Immature natural killer cell (primary cell): ENCODE measurements at regions not wholly inside any gene's neighbourhood (a gene's known extent, or its start where the extent isn't known, plus 50 kb on each side); places are given as distances from the start of the nearest gene placed in this dataset.

Source experiments
- DNase-seq, 3 donors: peaks; one replicate each; pipeline ENCODE4 v3.0.0; 2022; ENCODE audit warnings: mixed read lengths in 1 of 3
- H3K27ac Mint-ChIP-seq, 6 donors: one replicate each; pipeline ENCODE4 v1.8.0; 2020; ENCODE audit warnings: mixed read lengths in 6 of 6, mild to moderate bottlenecking in 5 of 6, inconsistent platforms in 4 of 6, moderate library complexity in 3 of 6
- H3K27me3 Mint-ChIP-seq, 3 donors: one replicate each; pipeline ENCODE4 v1.8.0; 2020 to 2021; ENCODE audit warnings: low read depth in 3 of 3, mild to moderate bottlenecking in 3 of 3, mixed read lengths in 3 of 3, moderate library complexity in 3 of 3, inconsistent platforms in 1 of 3
- H3K36me3 Mint-ChIP-seq, 3 donors: one replicate each; pipeline ENCODE4 v1.8.0; 2020; ENCODE audit warnings: mixed read lengths in 3 of 3, inconsistent platforms in 2 of 3, mild to moderate bottlenecking in 2 of 3
- H3K4me1 Mint-ChIP-seq, 2 donors: one replicate each; pipeline ENCODE4 v1.8.0; 2020; ENCODE audit warnings: inconsistent platforms in 2 of 2, mild to moderate bottlenecking in 2 of 2, mixed read lengths in 2 of 2, moderate library complexity in 1 of 2
- H3K4me3 Mint-ChIP-seq, 5 donors: one replicate each; pipeline ENCODE4 v1.8.0; 2020; ENCODE audit warnings: mild to moderate bottlenecking in 5 of 5, mixed read lengths in 5 of 5, inconsistent platforms in 3 of 5, moderate library complexity in 3 of 5
- H3K9me3 Mint-ChIP-seq, 6 donors: one replicate each; pipeline ENCODE4 v1.8.0; 2020; ENCODE audit warnings: mild to moderate bottlenecking in 6 of 6, mixed read lengths in 6 of 6, inconsistent platforms in 4 of 6, moderate library complexity in 3 of 6

DNA sequence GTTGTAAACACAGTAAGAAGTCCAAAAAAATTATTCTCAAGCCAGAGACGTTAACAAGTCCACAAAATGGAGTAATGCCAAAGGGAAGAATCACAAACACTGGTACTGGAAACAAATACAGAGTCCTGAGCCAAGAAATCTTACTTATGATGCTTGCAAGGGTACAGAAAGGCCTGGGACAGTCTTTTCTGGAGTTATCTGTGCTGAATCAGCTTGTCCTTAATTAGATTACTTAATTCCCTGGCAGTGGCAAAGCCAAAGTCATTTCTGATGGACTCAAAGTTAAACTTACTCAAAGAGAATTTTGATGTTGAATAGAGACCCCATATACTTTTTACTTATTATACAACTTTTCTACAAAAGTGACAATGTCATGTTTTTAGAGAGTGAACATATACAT lies 610.5 kb upstream of the ITGA1 start:
- no peaks in the 10 kb centered on the region for H3K27me3 Mint-ChIP-seq
- no peak overlapping the region for H3K27ac Mint-ChIP-seq
- DNase-seq: no peak
- no peaks in the 10 kb centered on the region for H3K4me1 Mint-ChIP-seq
- no peak overlapping the region for H3K4me3 Mint-ChIP-seq
- H3K9me3 Mint-ChIP-seq: peaks cover 0 to 20% (median 4%) of the 10 kb centered on the region in 6 donors
- no peaks in the 10 kb centered on the region for H3K36me3 Mint-ChIP-seq

DNA sequence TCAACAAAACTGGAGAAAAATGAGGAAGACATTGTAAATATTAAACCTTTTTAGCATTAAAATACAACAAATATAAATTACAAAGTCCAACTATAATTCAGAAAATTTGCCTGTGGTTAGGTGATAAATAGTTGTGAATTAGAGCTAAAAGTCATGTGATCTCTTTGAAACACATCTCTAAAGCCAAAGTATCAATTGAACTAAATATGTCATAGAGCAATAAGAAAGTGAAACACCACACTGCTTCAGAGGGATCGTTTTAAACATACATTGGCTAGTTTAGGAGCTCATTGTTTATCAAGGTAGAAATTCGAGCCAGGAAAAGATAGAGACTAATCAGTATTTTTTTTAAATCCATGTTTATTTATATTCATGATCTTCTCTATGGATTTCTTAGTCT lies 606.3 kb upstream of the ITGA1 start:
- H3K27ac Mint-ChIP-seq: no peak overlapping the region
- peaks cover 0 to 1% (median 0%) of the 10 kb centered on the region in 3 donors for H3K27me3 Mint-ChIP-seq
- no peak overlapping the region for H3K4me3 Mint-ChIP-seq
- no peaks in the 10 kb centered on the region for H3K4me1 Mint-ChIP-seq
- H3K9me3 Mint-ChIP-seq: peaks cover 0 to 29% (median 10%) of the 10 kb centered on the region in 6 donors
- H3K36me3 Mint-ChIP-seq: no peaks in the 10 kb centered on the region
- no peak for DNase-seq

DNA sequence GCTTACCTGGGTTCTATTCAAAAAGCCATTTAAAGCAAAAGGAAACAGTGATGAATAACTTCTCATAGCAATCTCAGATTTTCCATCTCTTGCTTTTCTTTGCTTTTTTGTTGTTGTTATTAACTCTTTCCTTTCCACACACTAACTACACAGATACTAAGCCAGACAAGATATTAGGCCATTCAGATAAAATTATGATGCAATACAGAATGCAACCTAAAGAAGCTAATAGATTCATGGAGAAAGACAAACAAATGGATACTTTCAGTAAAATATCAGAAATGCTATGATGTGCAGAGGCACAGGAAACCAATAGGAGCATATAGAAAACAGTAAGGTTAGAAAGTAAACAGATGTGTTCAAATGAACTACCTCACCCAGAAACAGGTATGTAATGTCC lies 597.0 kb upstream of the ITGA1 start:
- Mint-ChIP-seq H3K27me3 (no peaks in the 10 kb centered on the region), H3K4me3 (no peak overlapping the region), H3K36me3 (no peaks in the 10 kb centered on the region), H3K4me1 (no peaks in the 10 kb centered on the region), H3K9me3 (peaks cover 0 to 25% (median 12%) of the 10 kb centered on the region in 6 donors), H3K27ac (no peak overlapping the region)
- no peak for DNase-seq

DNA sequence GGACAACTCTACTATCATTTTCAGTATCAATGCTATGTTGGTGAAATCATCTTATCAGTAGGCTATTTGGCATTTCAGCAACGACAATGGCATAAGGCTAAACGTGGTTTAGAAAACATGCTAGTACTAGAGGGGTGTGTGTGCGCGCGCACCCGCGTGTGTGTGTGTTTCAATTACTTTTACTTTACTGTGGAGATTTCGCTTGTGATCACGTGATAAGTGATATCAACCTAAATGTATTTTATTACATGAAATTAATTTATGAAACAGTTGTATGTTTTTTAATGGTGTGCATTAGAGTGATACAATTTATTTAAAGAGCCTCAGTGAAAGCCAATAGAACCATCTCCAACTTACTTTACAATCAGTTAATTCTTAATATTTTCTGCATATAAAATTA lies 587.9 kb upstream of the ITGA1 start:
- peaks cover 0 to 3% (median 0%) of the 10 kb centered on the region in 3 donors for H3K27me3 Mint-ChIP-seq
- no peak overlapping the region for H3K4me3 Mint-ChIP-seq
- no peak overlapping the region for H3K27ac Mint-ChIP-seq
- peaks cover 0 to 6% of the 10 kb centered on the region in 2 donors for H3K4me1 Mint-ChIP-seq
- DNase-seq: no peak
- peaks cover 0 to 6% (median 5%) of the 10 kb centered on the region in 3 donors for H3K36me3 Mint-ChIP-seq
- H3K9me3 Mint-ChIP-seq: peaks cover 3 to 31% (median 14%) of the 10 kb centered on the region in 6 donors

DNA sequence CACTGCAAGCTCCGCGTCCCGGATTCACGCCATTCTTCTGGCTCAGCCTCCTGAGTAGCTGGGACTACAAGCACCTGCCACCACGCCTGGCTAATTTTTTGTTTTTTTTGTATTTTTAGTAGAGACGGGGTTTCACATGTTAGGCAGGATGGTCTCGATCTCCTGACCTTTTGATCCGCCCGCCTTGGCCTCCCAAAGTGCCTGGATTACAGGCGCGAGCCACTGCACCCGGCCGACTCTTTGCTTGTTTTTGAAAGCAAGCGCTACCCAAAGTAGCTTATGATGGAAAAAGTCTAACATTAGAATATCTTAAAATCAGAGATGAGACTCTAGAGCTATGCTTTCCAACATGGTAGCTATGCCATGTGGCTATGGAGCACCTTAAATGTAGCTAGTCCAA lies 585.5 kb upstream of the ITGA1 start:
- peaks cover 0 to 6% (median 5%) of the 10 kb centered on the region in 3 donors for H3K36me3 Mint-ChIP-seq
- H3K9me3 Mint-ChIP-seq: peaks cover 3 to 27% (median 11%) of the 10 kb centered on the region in 6 donors
- no peak for DNase-seq
- H3K4me1 Mint-ChIP-seq: peaks cover 0 to 6% of the 10 kb centered on the region in 2 donors
- no peak overlapping the region for H3K4me3 Mint-ChIP-seq
- peaks cover 0 to 3% (median 0%) of the 10 kb centered on the region in 3 donors for H3K27me3 Mint-ChIP-seq
- H3K27ac Mint-ChIP-seq: no peak overlapping the region

DNA sequence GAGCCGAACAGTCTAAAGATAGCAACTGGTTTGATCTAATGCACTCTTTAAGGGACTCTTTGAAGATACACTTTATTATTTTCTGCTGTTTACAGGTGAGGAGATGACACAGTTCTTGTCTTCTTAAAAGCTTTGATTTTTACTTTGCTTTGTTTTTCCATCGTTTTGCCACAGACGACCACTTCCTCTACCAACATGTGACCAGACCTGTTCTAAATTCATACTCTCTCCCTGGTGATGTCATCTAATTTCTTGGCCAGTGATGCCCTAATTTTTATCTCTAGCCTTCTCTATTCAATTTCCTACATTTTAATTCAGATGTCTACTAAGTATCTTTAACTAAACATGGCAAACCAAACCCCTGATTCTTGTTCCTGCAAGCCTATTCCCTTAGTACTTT lies 583.4 kb upstream of the ITGA1 start:
- DNase-seq: no peak
- Mint-ChIP-seq H3K4me1 (peaks cover 0 to 6% of the 10 kb centered on the region in 2 donors), H3K36me3 (peaks cover 0 to 6% (median 5%) of the 10 kb centered on the region in 3 donors), H3K4me3 (no peak overlapping the region), H3K27ac (no peak overlapping the region), H3K9me3 (peaks cover 3 to 24% (median 11%) of the 10 kb centered on the region in 6 donors), H3K27me3 (peaks cover 0 to 3% (median 0%) of the 10 kb centered on the region in 3 donors)
